Right renal pelvis (tissue), 4 donors: ENCODE measurements at regions not wholly inside any gene's neighbourhood (a gene's known extent, or its start where the extent isn't known, plus 50 kb on each side); places are given as distances from the start of the nearest gene placed in this dataset.
"Not testable (repeated sequence)": the region's sequence is repeated elsewhere in the genome, so short reads cannot be mapped to it uniquely, and the experiment has no call there.

Experiments used
- DNase-seq, 4 donors: peaks; one replicate each; pipeline ENCODE4 v3.0.0-alpha.2; 2013; ENCODE audit warnings: low read depth in 4 of 4, low spot score in 3 of 4, missing footprints in 1 of 4

GRCh38 chr1:143785883-143786282 is 185.9 kb downstream of the FAM72C start:
- not testable (repeated sequence) for DNase-seq

- DNase-seq: not testable (repeated sequence)
These were observed 187.4 kb downstream of the FAM72C start for GRCh38 chr1:143784239-143784882.

- DNase-seq: not testable (repeated sequence)
These were observed 193.6 kb downstream of the FAM72C start for GRCh38 chr1:143778178-143778577.

GRCh38 chr1:143764831-143765230 is 207.0 kb downstream of the FAM72C start:
- not testable (repeated sequence) for DNase-seq

GRCh38 chr1:143760366-143760765 is 211.4 kb downstream of the FAM72C start:
- not testable (repeated sequence) for DNase-seq

DNA sequence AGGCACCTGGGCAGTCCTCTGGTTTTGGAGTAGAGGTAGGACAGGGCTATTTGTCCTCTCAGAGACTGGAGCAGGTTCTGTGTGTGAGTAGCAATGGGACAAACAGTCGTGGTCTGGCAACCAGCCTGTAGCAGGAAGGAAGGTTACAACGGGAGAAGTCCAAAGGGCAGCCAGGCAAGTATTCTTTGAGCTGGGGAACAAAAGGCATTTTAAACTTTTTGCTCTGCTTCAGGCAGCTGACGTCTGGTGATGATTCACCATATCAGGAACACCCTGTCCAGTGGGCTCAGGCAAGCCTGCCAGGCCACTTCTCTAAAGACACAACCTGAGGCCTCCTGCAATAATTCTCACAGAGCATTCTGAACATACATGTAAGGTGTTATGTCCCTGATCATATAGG is 215.8 kb downstream of the FAM72C start:
- DNase-seq: not testable (repeated sequence)

DNA sequence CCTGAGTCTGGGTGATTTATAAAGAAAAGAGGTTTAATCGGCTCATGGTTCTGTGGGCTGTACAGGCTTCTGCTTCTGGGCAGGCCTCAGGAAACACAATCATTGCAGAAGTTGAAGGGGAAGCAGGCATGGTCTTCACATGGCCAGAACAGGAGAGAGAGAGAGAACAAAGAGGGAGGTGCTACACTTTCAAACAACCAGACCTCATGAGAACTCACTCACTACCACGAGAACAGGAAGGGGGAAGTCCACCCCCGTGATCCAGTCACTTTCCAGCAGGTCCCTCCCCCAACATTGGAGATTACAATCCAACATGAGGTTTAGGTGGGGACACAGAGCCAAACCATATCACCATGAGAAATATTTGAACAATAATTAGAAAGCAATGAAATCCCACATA is 222.9 kb downstream of the FAM72C start:
- DNase-seq: no peak

DNA sequence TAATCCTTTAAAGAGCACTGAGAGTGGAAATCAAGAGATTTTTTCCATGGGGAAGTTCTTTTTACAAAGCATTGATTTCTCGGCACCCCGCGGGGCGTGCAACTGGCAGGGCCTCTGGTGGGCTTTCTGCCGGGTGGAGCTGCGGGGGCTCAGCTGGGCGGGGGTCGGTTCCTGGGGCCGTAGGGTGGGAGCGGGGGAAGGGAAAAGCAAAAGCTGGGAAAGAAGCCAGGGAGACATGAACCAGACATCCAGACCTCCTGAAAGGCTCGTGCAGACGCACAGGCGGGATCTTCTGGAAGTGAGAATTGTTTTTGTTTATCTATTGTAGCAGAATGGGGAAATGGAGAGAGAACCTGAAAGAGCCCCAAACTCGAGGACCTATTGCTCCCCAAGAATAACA is 235.2 kb downstream of the FAM72C start:
- DNase-seq: no peak

DNA sequence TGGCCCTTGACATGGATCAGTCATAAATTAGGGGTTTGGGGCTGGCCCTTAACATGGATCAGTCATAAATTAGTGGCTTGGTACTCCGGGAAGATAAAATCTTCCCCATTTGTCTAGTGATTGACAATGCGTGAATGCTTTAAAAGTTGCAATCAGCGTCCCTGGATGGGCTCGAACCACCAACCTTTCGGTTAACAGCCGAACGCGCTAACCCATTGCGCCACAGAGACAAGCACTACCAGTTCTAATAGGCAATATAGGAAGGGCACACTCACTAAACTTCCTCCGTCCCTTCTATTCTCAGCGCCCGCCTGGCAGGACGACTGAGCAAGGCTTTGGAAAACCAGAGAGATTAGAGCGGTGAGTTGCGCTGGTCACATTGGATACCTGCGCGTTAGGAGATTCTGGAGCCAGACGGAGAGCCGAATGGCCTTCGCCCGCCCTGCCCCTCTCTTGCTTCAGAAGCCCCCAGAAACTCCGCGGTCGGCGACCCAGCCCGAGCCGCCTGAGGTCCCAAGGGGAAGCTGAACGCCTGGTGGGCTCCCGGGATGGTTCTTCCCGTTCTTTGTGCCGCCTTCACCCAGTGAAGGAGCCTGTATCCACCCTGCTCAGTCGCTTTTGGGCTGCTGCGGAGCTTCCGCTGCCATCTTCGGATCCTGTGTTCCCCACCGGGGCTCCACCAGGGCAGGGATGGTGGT is 235.9 kb downstream of the FAM72C start:
- no peak for DNase-seq

- not testable (repeated sequence) for DNase-seq
These were observed 237.5 kb downstream of the FAM72C start for GRCh38 chr1:143734261-143734660.

DNA sequence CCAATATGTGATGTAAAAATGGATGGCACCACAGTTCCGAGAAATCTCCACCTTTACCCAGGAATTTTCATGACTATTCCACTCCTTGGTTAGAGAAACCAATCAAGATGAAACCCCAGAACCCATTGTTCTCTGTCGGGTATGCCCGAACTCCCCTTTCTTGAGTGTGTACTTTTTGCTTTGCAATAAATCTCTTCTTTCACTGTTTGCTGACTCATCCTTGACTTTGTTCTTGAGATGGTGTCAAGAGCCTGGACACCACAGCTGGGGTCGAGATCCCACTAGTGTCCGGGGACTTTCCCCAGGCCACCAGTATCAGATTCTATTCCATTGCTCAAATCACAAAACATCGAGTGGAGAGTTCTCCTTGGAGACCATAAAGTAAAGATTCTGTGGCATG is 240.9 kb downstream of the FAM72C start:
- DNase-seq: not testable (repeated sequence)

GRCh38 chr1:143729449-143730111 is 242.2 kb downstream of the FAM72C start:
- not testable (repeated sequence) for DNase-seq

- DNase-seq: not testable (repeated sequence)
These were observed 242.9 kb downstream of the FAM72C start for GRCh38 chr1:143728802-143729448.

DNA sequence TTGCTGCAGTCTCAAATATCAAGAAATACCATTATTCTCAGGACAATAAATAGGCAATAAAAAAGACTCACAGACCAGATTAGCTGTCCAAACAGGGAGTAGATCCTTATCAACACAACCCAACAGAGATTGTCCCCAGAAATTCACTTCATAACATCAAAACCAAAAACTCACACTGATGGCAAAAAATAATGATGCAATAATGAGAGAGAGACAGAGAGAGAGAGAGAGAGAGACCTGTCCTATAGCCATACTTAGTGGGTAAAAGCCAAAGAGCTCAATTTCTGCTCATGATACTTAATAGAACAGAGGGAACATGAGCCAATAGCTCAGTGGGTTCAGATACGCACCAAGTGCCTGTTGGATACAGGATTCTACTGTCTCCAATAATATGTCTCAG is 244.5 kb downstream of the FAM72C start:
- DNase-seq: no peak

DNA sequence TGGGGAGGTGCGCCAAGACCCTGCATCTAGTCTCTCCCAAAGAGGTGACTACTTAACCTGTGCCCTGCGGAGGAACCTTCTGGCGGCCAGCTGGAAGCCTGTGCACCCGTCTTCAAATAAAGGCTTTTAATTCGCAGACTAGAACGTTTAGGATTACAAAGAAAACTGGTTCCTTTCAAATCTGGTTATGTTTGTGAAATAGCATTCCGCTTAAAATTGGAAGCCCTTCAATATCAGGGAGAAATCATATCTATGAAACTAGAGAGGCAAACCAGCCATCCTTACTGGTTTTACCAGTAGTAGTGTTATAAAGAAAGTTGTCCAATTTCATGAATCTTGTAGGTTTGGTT is 250.8 kb downstream of the FAM72C start:
- DNase-seq: no peak

DNA sequence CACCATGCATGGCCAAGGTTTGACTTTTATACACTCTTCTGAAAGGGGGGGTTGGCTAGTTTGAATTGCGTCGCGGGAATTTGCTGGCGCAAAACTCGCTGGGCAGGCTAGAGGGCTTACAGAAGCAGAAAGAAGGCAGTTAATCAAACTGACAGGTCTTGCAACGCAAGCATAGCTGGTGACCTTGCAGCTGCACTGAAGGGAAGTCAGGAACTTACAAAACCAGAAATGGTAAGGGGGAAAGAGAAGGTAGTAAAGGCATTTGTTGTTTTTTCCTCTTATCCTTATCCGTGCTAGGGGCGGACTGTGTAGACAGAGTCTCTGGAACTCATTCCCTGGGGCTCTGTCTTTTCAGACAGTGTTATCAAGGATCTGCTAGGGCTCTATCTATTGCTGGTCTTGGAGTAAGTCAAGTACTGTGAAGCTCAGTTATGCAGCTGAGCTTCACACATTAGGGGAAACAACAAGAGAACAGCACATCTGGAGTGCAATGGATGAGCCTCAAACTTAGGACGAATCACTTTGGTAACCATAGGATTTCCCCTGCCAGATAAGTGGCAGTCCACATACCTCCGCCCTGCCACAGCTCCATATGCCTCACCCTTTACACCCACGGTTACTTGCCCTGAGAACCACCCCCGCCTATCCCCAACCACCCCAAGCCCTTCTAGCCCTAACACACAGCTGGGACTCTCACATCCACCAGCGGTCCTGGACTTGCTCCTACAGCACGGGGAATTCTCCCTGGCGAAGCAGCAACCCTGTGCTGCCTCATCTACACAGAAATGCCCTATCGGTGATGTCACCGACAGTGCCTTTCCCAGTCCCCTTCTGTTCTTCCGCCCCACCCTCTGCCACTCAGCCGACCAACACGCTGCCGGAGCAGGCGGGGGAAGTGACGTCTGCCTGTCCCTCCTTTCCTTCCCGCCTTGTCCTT is 251.4 kb downstream of the FAM72C start:
- DNase-seq: peak in 2 of 4 donors; percentile 61 to 80

GRCh38 chr1:143718524-143718923 is 253.3 kb downstream of the FAM72C start:
- DNase-seq: no peak

- DNase-seq: no peak
These were observed 253.8 kb downstream of the FAM72C start for GRCh38 chr1:143718021-143718420.

- no peak for DNase-seq
These were observed 254.4 kb downstream of the FAM72C start for GRCh38 chr1:143717434-143717833.

- not testable (repeated sequence) for DNase-seq
These were observed 256.9 kb downstream of the FAM72C start for GRCh38 chr1:143714913-143715312.
